Aorta (tissue), 5 donors: ENCODE measurements at regions not wholly inside any gene's neighbourhood (a gene's known extent, or its start where the extent isn't known, plus 50 kb on each side); places are given as distances from the start of the nearest gene placed in this dataset.

ENCODE experiments used
- ATAC-seq: fragments of 200-7000 bp; cut with Tn5 transposase; one replicate; pipeline ENCODE4 v1.9.1; 2022; ENCODE audit warnings: moderate library complexity; ENCODE audit not compliant: low FRiP score
- DNase-seq, 2 donors: peaks; one replicate each; pipeline ENCODE4 v3.0.0-alpha.2; 2020
- H3K27ac ChIP-seq, 2 donors: one replicate each; pipeline ENCODE4 v1.5.1; 2013; ENCODE audit warnings: low read length in 2 of 2, mild to moderate bottlenecking in 2 of 2, moderate library complexity in 2 of 2, control low read depth in 1 of 2, inconsistent platforms in 1 of 2, low read depth in 1 of 2
- H3K27me3 ChIP-seq, 2 donors: one replicate each; pipeline ENCODE4 v1.6.1; 2013; ENCODE audit warnings: control low read depth in 1 of 2, low read length in 1 of 2, mild to moderate bottlenecking in 1 of 2, moderate library complexity in 1 of 2; ENCODE audit not compliant: insufficient read depth in 2 of 2, control insufficient read depth in 1 of 2
- H3K36me3 ChIP-seq, 2 donors: one replicate each; pipeline ENCODE4 v1.6.1; 2013; ENCODE audit warnings: control low read depth in 1 of 2, low read length in 1 of 2, mild to moderate bottlenecking in 1 of 2; ENCODE audit not compliant: insufficient read depth in 2 of 2, control insufficient read depth in 1 of 2
- H3K4me1 ChIP-seq, 2 donors: one replicate each; pipeline ENCODE4 v1.6.1; 2013; ENCODE audit warnings: low read length in 2 of 2, control low read depth in 1 of 2, mild to moderate bottlenecking in 1 of 2, moderate library complexity in 1 of 2; ENCODE audit not compliant: insufficient read depth in 2 of 2, control insufficient read depth in 1 of 2
- H3K4me3 ChIP-seq, 2 donors: one replicate each; pipeline ENCODE4 v1.5.1; 2013; ENCODE audit warnings: low read length in 2 of 2, control low read depth in 1 of 2, mild to moderate bottlenecking in 1 of 2
- H3K9me3 ChIP-seq: one replicate; pipeline ENCODE4 v1.6.1; 2013; ENCODE audit warnings: mild to moderate bottlenecking, low read length; ENCODE audit not compliant: control insufficient read depth
- WGBS, 2 donors: extraction: QIAGEN DNeasy Blood & Tissue Kit; methylation state at CpG; one replicate each; pipeline ENCODE4 v1.1.7; 2013; 5-methylcytosine and 5-hydroxymethylcytosine counted together
- intact Hi-C, 2 donors: fragments of 100-400 bp; cut with DNase I; formaldehyde crosslinking; loops; one replicate each; pipeline versions ENCODE4 v1.14.2 to v1.15.0; 2022
- donor health status: healthy with polysubstance abuse.
- donor health status: Bipolar disorder and iron deficiency.
- donor health status: DM: no; HTN: no; CAD: no.
- donor health status: DM: no; HTN: no; CAD: no.
- donor health status: DM: yes; HTN: yes; CAD: no.

GRCh38 chr18:27599202-27599829 is 414.2 kb upstream of the CHST9 start:
- Histone ChIP-seq H3K27ac (no peak overlapping the region), H3K4me3 (no peak overlapping the region), H3K9me3 (peaks cover 2% of the 10 kb centered on the region), H3K4me1 (peaks cover 0 to 2% of the 10 kb centered on the region in 2 donors), H3K36me3 (no peaks in the 10 kb centered on the region), H3K27me3 (no peaks in the 10 kb centered on the region)
- DNase-seq (no peak), ATAC-seq (no peak)
- WGBS, 2 donors, result 73 to 74% methylated on average over 1 of the region's 1 CpG
- intact Hi-C loops, result no loop called here

- no peaks in the 10 kb centered on the region for H3K27me3 ChIP-seq
- H3K27ac ChIP-seq, result no peak overlapping the region
- ATAC-seq, result no peak
- peaks cover 0 to 2% of the 10 kb centered on the region in 2 donors for H3K4me1 ChIP-seq
- WGBS, 2 donors, result 23 to 50% methylated on average over 5 of the region's 5 CpGs
- no peaks in the 10 kb centered on the region for H3K9me3 ChIP-seq
- intact Hi-C loops, result no loop called here
- no peak overlapping the region for H3K4me3 ChIP-seq
- H3K36me3 ChIP-seq, result no peaks in the 10 kb centered on the region
- no peak for DNase-seq
Observed at GRCh38 chr18:27595113-27595838, 410.2 kb upstream of the CHST9 start.

GRCh38 chr18:27585602-27586173 is 400.6 kb upstream of the CHST9 start:
- Histone ChIP-seq H3K4me1 (no peaks in the 10 kb centered on the region), H3K27me3 (no peaks in the 10 kb centered on the region), H3K27ac (no peak overlapping the region), H3K36me3 (no peaks in the 10 kb centered on the region), H3K4me3 (no peak overlapping the region), H3K9me3 (peaks cover 1% of the 10 kb centered on the region)
- WGBS, 2 donors, result 46 to 48% methylated on average over 10 of the region's 10 CpGs
- ATAC-seq (no peak), DNase-seq (no peak)
- intact Hi-C loops, result no loop called here

- Histone ChIP-seq H3K9me3 (peaks cover 1% of the 10 kb centered on the region), H3K4me1 (no peaks in the 10 kb centered on the region), H3K4me3 (no peak overlapping the region), H3K27me3 (no peaks in the 10 kb centered on the region), H3K36me3 (no peaks in the 10 kb centered on the region), H3K27ac (no peak overlapping the region)
- WGBS, 2 donors, result 43 to 47% methylated on average over 1 of the region's 1 CpG
- intact Hi-C loops, result no loop called here
- ATAC-seq (no peak), DNase-seq (no peak)
Observed at GRCh38 chr18:27583466-27583865, 398.4 kb upstream of the CHST9 start.

- no peaks in the 10 kb centered on the region for H3K27me3 ChIP-seq
- H3K4me1 ChIP-seq, result no peaks in the 10 kb centered on the region
- ATAC-seq (no peak), DNase-seq (no peak)
- WGBS, 2 donors, result 29 to 80% methylated on average over 4 of the region's 4 CpGs
- H3K4me3 ChIP-seq, result no peak overlapping the region
- no peaks in the 10 kb centered on the region for H3K36me3 ChIP-seq
- intact Hi-C loops, result no loop called here
- H3K27ac ChIP-seq, result no peak overlapping the region
- H3K9me3 ChIP-seq, result peaks cover 1% of the 10 kb centered on the region
Observed at GRCh38 chr18:27582760-27583412, 397.8 kb upstream of the CHST9 start.

- peaks cover 1% of the 10 kb centered on the region for H3K9me3 ChIP-seq
- ATAC-seq (no peak), DNase-seq (no peak)
- no peaks in the 10 kb centered on the region for H3K4me1 ChIP-seq
- H3K27me3 ChIP-seq, result no peaks in the 10 kb centered on the region
- H3K36me3 ChIP-seq, result no peaks in the 10 kb centered on the region
- 84 to 89% methylated on average over 3 of the region's 3 CpGs for WGBS, 2 donors
- no peak overlapping the region for H3K4me3 ChIP-seq
- H3K27ac ChIP-seq, result no peak overlapping the region
- intact Hi-C loops, result no loop called here
Observed at GRCh38 chr18:27581296-27581904, 396.3 kb upstream of the CHST9 start.

- WGBS, 2 donors, result 91 to 93% methylated on average over 2 of the region's 2 CpGs
- Histone ChIP-seq H3K27me3 (no peaks in the 10 kb centered on the region), H3K4me1 (no peaks in the 10 kb centered on the region), H3K4me3 (no peak overlapping the region), H3K36me3 (no peaks in the 10 kb centered on the region), H3K9me3 (peaks cover 1% of the 10 kb centered on the region), H3K27ac (no peak overlapping the region)
- ATAC-seq (no peak), DNase-seq (no peak)
- intact Hi-C loops, result no loop called here
Observed at GRCh38 chr18:27579364-27579763, 394.3 kb upstream of the CHST9 start.

- H3K27ac ChIP-seq, result no peak overlapping the region
- H3K4me3 ChIP-seq, result no peak overlapping the region
- H3K9me3 ChIP-seq, result peaks cover 1% of the 10 kb centered on the region
- no peaks in the 10 kb centered on the region for H3K36me3 ChIP-seq
- H3K4me1 ChIP-seq, result no peaks in the 10 kb centered on the region
- ATAC-seq (no peak), DNase-seq (no peak)
- intact Hi-C loops, result no loop called here
- H3K27me3 ChIP-seq, result no peaks in the 10 kb centered on the region
- WGBS, 2 donors, result 19 to 21% methylated on average over 5 of the region's 5 CpGs
Observed at GRCh38 chr18:27577752-27578151, 392.6 kb upstream of the CHST9 start.
